Naive thymus-derived CD4-positive, alpha-beta T cell (primary cell): ENCODE measurements at regions not wholly inside any gene's neighbourhood (a gene's known extent, or its start where the extent isn't known, plus 50 kb on each side); places are given as distances from the start of the nearest gene placed in this dataset.

Source experiments
- ATAC-seq: fragments of 150-1000 bp; cut with Tn5 transposase; 2 replicates; pipeline ENCODE4 v1.10.0; 2021; ENCODE audit warnings: mild to moderate bottlenecking, moderate library complexity
- CTCF ChIA-PET: fragments of 350-600 bp; sonication (Branson Sonifier 250); formaldehyde crosslinking; loops from one replicate; lab custom pipeline; 2021; ENCODE audit warnings: antibody characterized with exemption; lab: Charles Lee
- POLR2A ChIA-PET: fragments of 350-600 bp; sonication (Branson Sonifier 250); formaldehyde crosslinking; loops from one replicate; lab custom pipeline; 2021; ENCODE audit warnings: antibody characterized with exemption, inconsistent platforms; lab: Charles Lee
- DNase-seq, 9 donors: peaks; one replicate each; pipeline versions ENCODE4 v3.0.0 to v3.0.0-alpha.2; 2020 to 2022; ENCODE audit warnings: mixed read lengths in 1 of 9
- H3K27ac ChIP-seq: one replicate; pipeline ENCODE4 v1.7.0; 2013; ENCODE audit warnings: mild to moderate bottlenecking, low read depth, low read length, moderate library complexity
- H3K27me3 ChIP-seq, 2 donors: one replicate each; pipeline ENCODE4 v1.7.0; 2013; ENCODE audit warnings: low read length in 2 of 2, mild to moderate bottlenecking in 2 of 2, moderate library complexity in 2 of 2; ENCODE audit not compliant: control insufficient read depth in 2 of 2, insufficient read depth in 2 of 2
- H3K36me3 ChIP-seq, 3 experiments: 1 replicate in 2 of 3; 2 replicates in 1 of 3; pipeline ENCODE4 v1.7.0; 2013; ENCODE audit warnings: low read length in 3 of 3, mild to moderate bottlenecking in 3 of 3, moderate library complexity in 1 of 3; ENCODE audit not compliant: insufficient read depth in 3 of 3, control insufficient read depth in 2 of 3
- H3K4me1 ChIP-seq, 2 donors: one replicate each; pipeline ENCODE4 v1.7.0; 2013; ENCODE audit warnings: low read length in 2 of 2, mild to moderate bottlenecking in 2 of 2, moderate library complexity in 1 of 2; ENCODE audit not compliant: control insufficient read depth in 2 of 2, insufficient read depth in 2 of 2
- H3K4me3 ChIP-seq: 2 replicates; pipeline ENCODE4 v1.7.0; 2013; ENCODE audit warnings: mild to moderate bottlenecking, low read length
- H3K9me3 ChIP-seq, 3 experiments: 1 replicate in 2 of 3; 2 replicates in 1 of 3; pipeline ENCODE4 v1.7.0; 2013; ENCODE audit warnings: low read length in 3 of 3; ENCODE audit not compliant: control insufficient read depth in 2 of 3
- H3K27ac Mint-ChIP-seq, 9 donors: one replicate each; pipeline ENCODE4 v1.8.0; 2020 to 2022; ENCODE audit warnings: mixed read lengths in 9 of 9, mild to moderate bottlenecking in 8 of 9, moderate library complexity in 5 of 9, inconsistent platforms in 2 of 9
- H3K27me3 Mint-ChIP-seq, 5 donors: one replicate each; pipeline ENCODE4 v1.8.0; 2021 to 2022; ENCODE audit warnings: mixed read lengths in 5 of 5, mild to moderate bottlenecking in 1 of 5
- H3K36me3 Mint-ChIP-seq, 5 donors: one replicate each; pipeline ENCODE4 v1.8.0; 2020 to 2022; ENCODE audit warnings: mixed read lengths in 5 of 5, mild to moderate bottlenecking in 3 of 5, inconsistent platforms in 1 of 5
- H3K4me1 Mint-ChIP-seq, 7 donors: one replicate each; pipeline ENCODE4 v1.8.0; 2020 to 2022; ENCODE audit warnings: mixed read lengths in 7 of 7, mild to moderate bottlenecking in 3 of 7, inconsistent platforms in 1 of 7
- H3K4me3 Mint-ChIP-seq, 10 donors: one replicate each; pipeline ENCODE4 v1.8.0; 2020 to 2022; ENCODE audit warnings: mild to moderate bottlenecking in 10 of 10, mixed read lengths in 10 of 10, moderate library complexity in 6 of 10, inconsistent platforms in 2 of 10
- H3K9me3 Mint-ChIP-seq, 11 donors: one replicate each; pipeline ENCODE4 v1.8.0; 2020 to 2022; ENCODE audit warnings: mixed read lengths in 11 of 11, mild to moderate bottlenecking in 4 of 11, inconsistent platforms in 1 of 11, moderate library complexity in 1 of 11
- intact Hi-C, 2 donors: fragments of 100-400 bp; cut with micrococcal nuclease; formaldehyde crosslinking; loops; one replicate each; pipeline ENCODE4 v1.15.1; 2023

DNA sequence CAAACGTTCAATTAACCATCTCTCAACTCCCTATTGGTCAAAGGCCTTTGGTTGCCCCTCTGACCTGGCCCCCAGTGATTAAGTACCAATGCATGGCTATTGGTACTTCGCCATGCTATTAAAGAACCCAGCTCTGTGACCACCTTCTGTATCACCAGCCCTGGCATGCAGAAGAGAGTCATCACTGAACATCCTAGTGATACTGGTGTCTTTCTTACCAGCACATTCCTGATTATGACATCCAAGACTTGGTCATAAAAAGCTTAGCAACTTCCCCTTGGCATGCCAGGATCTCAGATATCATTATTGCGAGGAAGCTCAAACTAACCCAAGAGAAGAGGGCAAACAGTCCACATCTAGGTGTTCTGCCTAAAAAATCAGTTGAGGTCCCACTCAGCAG lies 122.3 kb upstream of the OTUD4 start:
- no peaks in the 10 kb centered on the region for H3K27me3 ChIP-seq
- no peaks in the 10 kb centered on the region for H3K36me3 Mint-ChIP-seq
- H3K27ac Mint-ChIP-seq = no peak overlapping the region
- no peak for ATAC-seq
- DNase-seq = no peak
- no peak overlapping the region for H3K4me3 Mint-ChIP-seq
- intact Hi-C loops = no loop called here
- CTCF ChIA-PET = no interaction called here
- no peak overlapping the region for H3K27ac ChIP-seq
- H3K36me3 ChIP-seq = no peaks in the 10 kb centered on the region
- H3K27me3 Mint-ChIP-seq = peaks cover 0 to 9% (median 3%) of the 10 kb centered on the region in 5 donors
- no peaks in the 10 kb centered on the region for H3K9me3 Mint-ChIP-seq
- POLR2A ChIA-PET = no interaction called here
- peaks cover 0 to 7% of the 10 kb centered on the region in 2 donors for H3K4me1 ChIP-seq
- H3K4me1 Mint-ChIP-seq = peaks cover 7 to 31% (median 23%) of the 10 kb centered on the region in 7 donors
- no peaks in the 10 kb centered on the region for H3K9me3 ChIP-seq
- no peak overlapping the region for H3K4me3 ChIP-seq

- no peaks in the 10 kb centered on the region for H3K9me3 Mint-ChIP-seq
- no peaks in the 10 kb centered on the region for H3K36me3 Mint-ChIP-seq
- H3K27ac ChIP-seq = no peak overlapping the region
- peaks cover 0 to 7% of the 10 kb centered on the region in 2 donors for H3K4me1 ChIP-seq
- no peak for DNase-seq
- peaks cover 0 to 19% (median 10%) of the 10 kb centered on the region in 5 donors for H3K27me3 Mint-ChIP-seq
- no peaks in the 10 kb centered on the region for H3K36me3 ChIP-seq
- H3K4me3 Mint-ChIP-seq = no peak overlapping the region
- H3K27me3 ChIP-seq = no peaks in the 10 kb centered on the region
- ATAC-seq = no peak
- intact Hi-C loops = no loop called here
- CTCF ChIA-PET = no interaction called here
- H3K4me1 Mint-ChIP-seq = peaks cover 0 to 21% (median 15%) of the 10 kb centered on the region in 7 donors
- POLR2A ChIA-PET = no interaction called here
- no peak overlapping the region for H3K4me3 ChIP-seq
- no peaks in the 10 kb centered on the region for H3K9me3 ChIP-seq
- no peak overlapping the region for H3K27ac Mint-ChIP-seq
Observed at GRCh38 chr4:145301386-145302080, 121.1 kb upstream of the OTUD4 start.

GRCh38 chr4:145299380-145300076 lies 119.1 kb upstream of the OTUD4 start:
- no peak overlapping the region for H3K4me3 ChIP-seq
- Mint-ChIP-seq H3K9me3 (no peaks in the 10 kb centered on the region), H3K27me3 (peaks cover 0 to 39% (median 14%) of the 10 kb centered on the region in 5 donors), H3K27ac (no peak overlapping the region), H3K4me1 (peaks cover 0 to 21% (median 15%) of the 10 kb centered on the region in 7 donors), H3K4me3 (peak overlapping the region in 6 of 10 donors; percentile 12 to 46 (median 28)), H3K36me3 (peaks cover 0 to 4% (median 0%) of the 10 kb centered on the region in 5 donors)
- intact Hi-C loops = no loop called here
- peaks cover 0 to 7% of the 10 kb centered on the region in 2 donors for H3K4me1 ChIP-seq
- no peaks in the 10 kb centered on the region for H3K9me3 ChIP-seq
- ATAC-seq (peak; percentile 61), DNase-seq (peak in 7 of 9 donors; percentile 2 to 64 (median 21))
- POLR2A ChIA-PET = no interaction called here
- no peaks in the 10 kb centered on the region for H3K36me3 ChIP-seq
- H3K27ac ChIP-seq = no peak overlapping the region
- no peaks in the 10 kb centered on the region for H3K27me3 ChIP-seq
- CTCF ChIA-PET = no interaction called here

GRCh38 chr4:145298885-145299284 lies 118.5 kb upstream of the OTUD4 start:
- H3K27ac Mint-ChIP-seq = no peak overlapping the region

DNA sequence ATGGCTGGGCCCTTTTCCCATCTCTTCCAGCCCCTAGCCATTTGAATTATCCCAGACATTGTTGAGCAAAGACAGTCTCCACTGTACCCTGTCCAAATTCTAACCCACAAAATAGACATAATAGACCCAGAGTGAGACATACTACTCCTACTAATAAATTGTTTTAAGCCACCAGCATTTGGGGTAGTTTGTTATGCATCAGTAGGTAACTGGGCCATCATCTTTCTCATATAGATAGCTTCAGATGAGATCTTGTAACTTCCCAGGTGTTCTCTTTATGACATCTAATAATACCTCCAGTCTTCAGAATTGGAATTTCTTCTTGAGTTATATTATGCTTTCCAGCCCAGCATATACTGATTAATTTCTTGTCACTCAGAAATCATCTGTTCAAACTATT lies 117.2 kb upstream of the OTUD4 start:
- no peak for DNase-seq
- no peaks in the 10 kb centered on the region for H3K9me3 Mint-ChIP-seq
- Histone ChIP-seq H3K9me3 (no peaks in the 10 kb centered on the region), H3K4me3 (no peak overlapping the region), H3K27me3 (no peaks in the 10 kb centered on the region), H3K27ac (no peak overlapping the region), H3K36me3 (no peaks in the 10 kb centered on the region), H3K4me1 (peaks cover 0 to 7% of the 10 kb centered on the region in 2 donors)
- peaks cover 0 to 4% (median 0%) of the 10 kb centered on the region in 5 donors for H3K36me3 Mint-ChIP-seq
- peaks cover 0 to 36% (median 15%) of the 10 kb centered on the region in 5 donors for H3K27me3 Mint-ChIP-seq
- ATAC-seq = no peak
- ChIA-PET POLR2A (no interaction called here), CTCF (no interaction called here)
- no peak overlapping the region for H3K27ac Mint-ChIP-seq
- intact Hi-C loops = no loop called here
- no peak overlapping the region for H3K4me3 Mint-ChIP-seq
- peaks cover 0 to 21% (median 15%) of the 10 kb centered on the region in 7 donors for H3K4me1 Mint-ChIP-seq

More at GRCh38 chr4:145298885-145299284, 118.5 kb upstream of the OTUD4 start:
- Histone ChIP-seq H3K36me3 (no peaks in the 10 kb centered on the region), H3K27ac (no peak overlapping the region), H3K4me1 (peaks cover 0 to 7% of the 10 kb centered on the region in 2 donors), H3K9me3 (no peaks in the 10 kb centered on the region), H3K27me3 (no peaks in the 10 kb centered on the region), H3K4me3 (no peak overlapping the region)
- H3K4me3 Mint-ChIP-seq = peak overlapping the region in 2 of 10 donors; percentile 12 to 42
- no peak for ATAC-seq
- H3K27me3 Mint-ChIP-seq = peaks cover 0 to 42% (median 15%) of the 10 kb centered on the region in 5 donors
- H3K9me3 Mint-ChIP-seq = no peaks in the 10 kb centered on the region
- peaks cover 0 to 21% (median 15%) of the 10 kb centered on the region in 7 donors for H3K4me1 Mint-ChIP-seq
- peaks cover 0 to 4% (median 0%) of the 10 kb centered on the region in 5 donors for H3K36me3 Mint-ChIP-seq
- CTCF ChIA-PET = no interaction called here
- intact Hi-C loops = no loop called here
- POLR2A ChIA-PET = no interaction called here
- DNase-seq = no peak

DNA sequence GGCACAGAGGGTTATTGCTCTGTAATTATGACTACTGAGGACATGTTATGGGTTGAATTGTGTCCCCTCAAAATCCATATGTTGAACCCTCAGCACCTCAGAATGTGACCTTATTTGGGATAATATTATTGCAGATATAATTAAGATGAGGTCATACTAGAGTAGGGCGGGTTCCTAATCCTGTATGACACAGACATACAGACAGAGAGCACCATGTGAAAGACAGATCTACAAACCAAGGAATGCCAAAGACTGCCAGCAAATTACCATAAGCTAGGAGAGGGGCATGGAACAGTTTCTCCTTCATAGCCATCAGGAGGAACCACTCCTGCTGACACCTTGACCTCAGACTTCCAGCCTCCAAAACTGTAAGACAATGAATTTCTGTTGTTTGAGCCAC lies 115.2 kb upstream of the OTUD4 start:
- intact Hi-C loops = no loop called here

More for the DNA sequence above, 115.2 kb upstream of the OTUD4 start:
- Mint-ChIP-seq H3K4me1 (peaks cover 0 to 21% (median 15%) of the 10 kb centered on the region in 7 donors), H3K4me3 (no peak overlapping the region), H3K27ac (no peak overlapping the region), H3K9me3 (no peaks in the 10 kb centered on the region), H3K36me3 (peaks cover 0 to 4% (median 0%) of the 10 kb centered on the region in 5 donors), H3K27me3 (peaks cover 0 to 45% (median 20%) of the 10 kb centered on the region in 5 donors)
- Histone ChIP-seq H3K27me3 (no peaks in the 10 kb centered on the region), H3K9me3 (no peaks in the 10 kb centered on the region), H3K27ac (no peak overlapping the region), H3K4me1 (peaks cover 0 to 7% of the 10 kb centered on the region in 2 donors), H3K4me3 (no peak overlapping the region), H3K36me3 (no peaks in the 10 kb centered on the region)
- DNase-seq (no peak), ATAC-seq (no peak)
- POLR2A ChIA-PET = no interaction called here
- CTCF ChIA-PET = no interaction called here
